ENCODE measurements at regions not wholly inside any gene's neighbourhood (a gene's known extent, or its start where the extent isn't known, plus 50 kb on each side); places are given as distances from the start of the nearest gene placed in this dataset.

- no peak for TF ChIP-seq CTCF (IDR thresholded peaks at IDR 0.05)
- TF ChIP-seq EZH2 (IDR thresholded peaks at IDR 0.05), result no peak
- TF ChIP-seq EZH2phosphoT487 (IDR thresholded peaks at IDR 0.05), result no peak
These were observed 74.2 kb upstream of the MGMT start for GRCh38 chr10:129392855-129393254.
